ENCODE measurements at regions not wholly inside any gene's neighbourhood (a gene's known extent, or its start where the extent isn't known, plus 50 kb on each side); places are given as distances from the start of the nearest gene placed in this dataset.

DNA sequence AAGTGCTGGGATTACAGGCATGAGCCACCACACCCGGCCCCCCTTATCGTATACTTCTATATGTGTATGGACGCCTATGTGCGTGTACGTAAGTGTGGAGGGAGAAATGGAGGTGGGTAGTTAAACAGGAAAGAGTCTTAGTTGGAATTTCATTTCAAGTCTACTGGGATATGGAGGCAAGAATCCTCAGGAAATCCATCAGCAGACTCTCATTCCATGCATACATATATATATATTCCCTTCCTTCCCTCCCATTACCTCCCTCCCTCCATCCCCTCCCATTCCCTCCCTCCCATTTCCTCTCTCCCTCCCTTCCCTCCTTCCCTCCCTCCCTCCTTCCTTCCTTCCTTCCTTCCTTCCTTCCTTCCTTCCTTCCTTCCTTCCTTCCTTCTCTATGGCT is 391.7 kb upstream of the RBFOX1 start:
- DNase-seq (ENCODE audit: low read depth in 1 of 2, low spot score in 1 of 2) = no peak

DNA sequence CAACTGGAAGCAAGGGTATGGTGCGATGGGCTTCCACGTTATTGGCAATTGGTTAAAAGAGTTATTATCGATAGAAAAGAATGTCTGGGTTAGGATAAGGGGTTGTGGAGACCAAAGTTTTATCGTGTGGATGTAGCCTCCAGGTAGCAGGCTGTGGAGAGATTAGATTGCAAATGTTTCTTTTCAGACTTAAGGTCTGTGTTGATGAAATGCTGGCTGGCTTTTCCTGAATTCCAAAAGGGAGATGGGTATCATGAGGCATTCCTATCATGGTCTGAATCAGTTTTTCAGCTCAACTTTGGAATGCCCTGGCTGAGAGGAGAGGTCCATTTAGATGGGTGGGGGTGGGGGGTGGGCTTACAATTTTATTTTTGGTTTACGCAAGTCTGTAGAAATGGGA is 395.0 kb upstream of the RBFOX1 start:
- DNase-seq (ENCODE audit: low read depth in 1 of 2, low spot score in 1 of 2) = no peak

DNA sequence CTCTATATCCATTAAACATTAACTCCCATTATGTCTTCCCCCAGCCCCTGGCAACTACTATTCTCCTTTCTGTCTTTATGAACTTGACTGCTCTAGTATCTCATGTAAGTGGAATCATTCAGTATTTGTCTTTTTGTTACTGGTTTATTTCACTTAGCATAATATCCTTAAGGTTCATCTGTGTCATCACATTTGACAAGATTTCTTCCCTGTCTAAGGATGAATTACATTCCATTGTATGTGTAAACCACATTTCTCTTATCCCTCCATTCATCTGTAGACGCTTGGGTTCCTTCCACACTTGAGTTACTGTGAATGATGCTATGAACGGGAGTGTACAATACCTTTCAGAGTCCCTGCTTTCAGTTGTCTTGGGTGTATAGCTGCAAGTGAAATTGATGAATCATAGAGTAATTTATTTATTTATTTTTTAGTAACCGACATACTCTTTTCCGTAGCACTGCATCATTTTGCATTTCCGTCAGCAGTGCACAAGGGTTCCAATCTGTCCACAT is 399.7 kb upstream of the RBFOX1 start:
- DNase-seq (ENCODE audit: low read depth in 1 of 2, low spot score in 1 of 2) = no peak

DNA sequence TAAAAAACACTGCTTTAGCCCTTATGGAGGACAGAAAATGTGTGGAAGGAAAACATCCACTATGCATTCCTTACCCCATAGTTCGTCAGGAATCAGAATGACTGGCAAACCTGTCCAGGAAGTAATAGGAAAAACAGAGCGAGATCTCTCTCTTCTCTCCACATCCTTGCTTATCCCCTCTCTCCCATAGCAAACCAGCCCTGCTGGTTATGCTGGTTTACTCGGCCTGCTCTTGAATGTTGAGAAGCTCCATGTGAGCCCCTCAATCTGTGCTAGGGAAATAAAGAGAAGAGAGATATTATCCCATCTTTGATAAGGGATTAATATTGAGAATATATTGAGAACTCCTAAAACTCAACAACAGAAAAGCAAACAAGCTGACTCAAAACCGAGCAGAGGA is 402.8 kb upstream of the RBFOX1 start:
- no peak for DNase-seq (ENCODE audit: low read depth in 1 of 2, low spot score in 1 of 2)

DNA sequence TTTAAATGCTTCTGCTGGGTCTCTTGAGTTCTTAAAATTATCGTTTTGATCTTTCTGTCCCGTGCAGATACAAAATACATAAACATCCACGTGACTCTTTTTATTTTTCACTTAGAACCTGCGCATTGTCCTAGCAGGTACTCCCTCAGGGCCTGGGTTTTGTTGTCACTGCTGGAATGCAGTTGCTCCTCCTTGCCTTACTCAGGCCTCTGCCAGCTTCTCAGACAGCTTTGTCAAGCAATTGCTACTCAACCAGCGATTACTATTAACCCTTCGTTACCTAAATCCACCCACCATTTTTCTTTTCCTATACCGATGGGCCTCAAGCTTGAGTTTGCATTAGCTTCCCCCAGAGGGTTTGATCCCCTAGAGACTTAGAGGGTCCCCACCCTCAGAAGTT is 405.9 kb upstream of the RBFOX1 start:
- no peak for DNase-seq (ENCODE audit: low read depth in 1 of 2, low spot score in 1 of 2)

DNA sequence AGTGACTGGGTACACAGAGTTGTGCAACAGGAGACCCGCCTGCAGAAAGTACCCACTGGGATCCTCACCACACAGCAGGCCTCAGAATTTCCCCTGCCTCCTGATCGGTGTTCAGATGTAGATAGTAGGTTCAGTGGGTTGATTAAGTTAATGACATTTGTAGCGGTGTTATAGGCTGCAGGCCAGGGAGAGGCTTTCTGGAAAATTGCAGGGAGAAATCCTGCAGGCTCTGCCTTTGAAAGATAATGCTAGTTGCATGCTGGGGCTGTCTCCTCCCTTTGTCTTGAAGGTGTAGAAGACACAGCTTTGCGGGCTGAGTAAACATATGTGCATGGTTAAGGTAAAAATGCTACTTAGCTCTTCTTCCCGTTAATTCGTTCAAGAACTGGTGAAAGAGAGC is 406.3 kb upstream of the RBFOX1 start:
- no peak for DNase-seq (ENCODE audit: low read depth in 1 of 2, low spot score in 1 of 2)

DNA sequence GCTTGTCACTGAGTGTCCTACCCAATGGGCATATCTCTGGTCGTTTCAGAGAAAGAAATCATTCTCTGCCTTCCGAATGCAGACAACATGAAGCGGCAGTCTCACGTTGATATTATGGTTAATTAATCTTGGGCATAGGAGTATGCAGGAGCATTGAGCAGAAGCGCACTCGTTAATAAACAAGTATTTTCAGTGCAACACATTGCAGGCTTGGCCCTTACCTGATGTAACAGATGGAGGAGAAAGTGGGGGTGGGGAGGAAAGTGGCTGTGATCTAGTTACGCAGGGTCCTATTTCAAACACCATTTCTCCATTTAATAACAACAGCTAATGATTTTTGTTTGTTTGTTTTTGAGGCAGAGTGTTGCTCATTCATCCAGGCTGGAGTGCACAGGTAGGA is 414.0 kb upstream of the RBFOX1 start:
- DNase-seq (ENCODE audit: low read depth in 1 of 2, low spot score in 1 of 2) = no peak

DNA sequence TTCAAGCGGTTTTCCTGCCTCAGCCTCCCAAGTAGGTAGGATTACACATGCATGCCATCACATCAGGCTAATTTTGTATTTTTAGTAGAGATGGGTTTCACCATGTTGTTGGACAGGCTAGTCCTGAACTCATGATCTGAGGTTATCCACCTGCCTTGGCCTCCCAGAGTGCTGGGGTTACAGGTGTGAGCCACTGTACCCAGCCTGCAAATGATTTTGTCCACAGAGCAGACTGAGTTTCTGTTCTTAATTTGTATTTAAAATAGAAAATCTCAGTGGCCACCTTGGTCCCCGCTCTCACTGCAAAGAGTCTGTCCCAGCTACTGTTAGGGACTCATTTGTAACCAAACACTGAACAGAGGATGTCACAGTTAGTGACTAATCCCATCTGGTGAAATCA is 415.7 kb upstream of the RBFOX1 start:
- DNase-seq (ENCODE audit: low read depth in 1 of 2, low spot score in 1 of 2) = no peak

DNA sequence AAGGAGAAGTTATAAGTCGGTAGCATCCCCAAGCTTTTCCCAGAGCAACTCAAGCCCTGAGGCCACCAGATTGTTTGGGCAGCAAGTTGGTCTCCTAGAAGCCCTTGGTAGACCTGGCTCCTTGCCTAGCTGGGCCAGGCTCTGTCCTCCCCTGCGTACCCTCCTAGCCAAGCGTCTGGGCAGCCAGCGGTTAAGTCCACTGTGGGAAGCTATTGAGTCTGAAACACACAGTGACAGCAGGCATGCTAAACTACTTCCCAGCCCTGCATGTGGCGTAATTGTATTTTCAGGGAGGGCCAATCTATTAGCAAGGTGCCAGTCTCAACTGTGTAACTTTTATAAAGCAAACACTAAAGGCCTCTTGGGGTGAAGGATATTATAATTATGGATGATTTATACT is 419.1 kb upstream of the RBFOX1 start:
- DNase-seq (ENCODE audit: low read depth in 1 of 2, low spot score in 1 of 2) = no peak

DNA sequence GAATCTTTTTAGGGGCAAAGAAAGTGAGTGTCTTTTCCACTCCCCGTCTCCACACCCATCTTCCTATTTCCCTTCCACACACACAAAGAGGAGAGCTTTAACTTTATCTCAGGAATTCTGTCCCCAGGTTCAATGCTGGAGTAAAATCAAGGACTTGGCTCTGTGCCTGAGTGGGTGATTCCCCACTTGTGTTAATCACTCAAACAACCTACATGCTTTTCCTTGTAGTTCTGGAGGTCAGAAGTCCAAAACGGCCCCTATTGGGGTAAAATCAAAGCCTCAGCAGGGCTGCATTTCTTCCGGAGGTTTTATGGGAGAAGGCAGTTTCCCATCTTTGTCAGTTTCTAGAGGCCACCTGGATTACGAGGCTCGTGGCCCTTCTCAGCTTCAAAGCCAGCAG is 422.3 kb upstream of the RBFOX1 start:
- DNase-seq (ENCODE audit: low read depth in 1 of 2, low spot score in 1 of 2) = no peak

DNA sequence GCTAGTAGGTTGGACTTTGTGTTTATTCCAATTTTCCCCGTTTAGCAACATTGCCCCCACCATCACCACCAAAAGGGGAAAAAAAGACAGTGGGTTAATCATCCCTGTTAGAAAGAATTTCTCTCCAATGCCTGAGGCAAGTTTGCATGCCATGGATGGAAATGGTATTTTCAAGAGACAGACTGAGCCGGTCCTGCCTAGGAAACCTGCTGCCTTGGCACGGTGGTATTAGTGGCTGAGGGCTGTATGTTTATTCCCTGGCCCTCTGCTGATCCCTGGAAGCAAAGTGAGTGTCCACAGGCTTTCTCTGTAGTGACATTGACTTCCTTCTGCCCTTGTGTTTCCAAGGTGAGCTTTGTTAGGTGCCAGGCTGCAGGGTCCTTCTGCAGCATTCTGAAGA is 427.0 kb upstream of the RBFOX1 start:
- DNase-seq (ENCODE audit: low read depth in 1 of 2, low spot score in 1 of 2) = no peak

DNA sequence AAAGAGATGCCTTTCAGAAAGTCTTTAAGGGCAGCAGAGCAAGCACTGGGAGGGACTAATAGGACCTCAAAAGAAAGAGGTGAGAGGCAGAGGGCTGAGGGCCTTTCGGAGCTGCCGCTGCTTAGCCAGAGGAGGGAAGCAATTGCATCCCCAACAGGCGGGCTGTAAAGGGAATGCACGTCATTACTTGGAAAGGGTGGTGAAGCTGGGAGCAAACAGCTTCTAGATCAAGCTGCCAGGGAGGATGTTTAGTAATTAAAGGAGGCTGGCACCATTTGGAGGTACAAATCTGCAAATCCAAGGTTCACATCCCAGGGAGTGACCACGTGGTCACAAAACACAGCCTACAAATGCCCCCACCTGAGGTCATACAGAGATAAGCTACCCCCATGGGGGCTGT is 429.0 kb upstream of the RBFOX1 start:
- DNase-seq (ENCODE audit: low read depth in 1 of 2, low spot score in 1 of 2) = no peak

DNA sequence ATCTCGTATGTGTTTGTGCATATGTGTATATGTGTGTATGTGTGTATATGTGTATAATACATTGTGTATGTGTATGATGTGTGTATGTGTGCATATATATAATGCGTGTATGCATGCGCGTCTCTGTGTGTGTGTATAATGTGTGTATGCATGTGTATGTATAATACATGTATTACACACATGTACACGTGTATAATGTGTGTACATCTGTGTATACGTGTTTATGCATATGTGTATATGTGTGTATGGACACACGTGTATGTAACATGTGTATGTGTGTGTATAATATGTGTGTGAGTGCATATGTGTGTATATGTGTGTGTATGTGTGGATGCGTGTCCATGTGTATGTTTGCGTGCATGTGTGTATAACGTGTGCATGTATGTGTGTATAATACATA is 433.7 kb upstream of the RBFOX1 start:
- no peak for DNase-seq (ENCODE audit: low read depth in 1 of 2, low spot score in 1 of 2)

DNA sequence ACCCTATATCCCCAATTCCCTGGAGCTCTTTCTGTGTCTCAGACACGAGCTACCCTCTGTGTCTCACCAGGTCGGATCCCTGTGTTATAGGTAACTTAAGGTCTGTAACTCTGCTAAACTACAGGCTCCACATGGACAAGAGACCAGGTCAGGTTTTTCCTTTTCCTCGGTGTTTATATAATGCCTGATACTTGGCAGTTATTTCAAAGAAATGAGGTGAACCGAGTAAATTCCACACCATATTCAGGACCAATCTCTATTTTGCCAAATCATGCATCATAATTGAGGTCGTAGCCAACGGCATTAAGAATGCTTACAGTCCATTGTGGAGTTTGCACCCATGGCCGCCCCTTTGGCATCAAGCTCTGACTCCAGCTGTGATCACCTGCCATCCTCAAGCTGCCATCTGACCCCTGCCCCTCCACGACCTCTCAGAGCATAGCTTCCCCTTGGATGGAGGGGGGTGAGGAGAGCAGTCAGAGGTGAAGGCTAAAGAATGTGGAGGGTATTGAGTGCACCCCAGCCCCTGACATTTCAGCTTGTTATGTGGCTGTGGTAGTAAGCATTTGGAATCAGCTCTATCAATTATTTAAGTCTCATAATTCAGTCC is 434.7 kb upstream of the RBFOX1 start:
- no peak for DNase-seq (ENCODE audit: low read depth in 1 of 2, low spot score in 1 of 2)

DNA sequence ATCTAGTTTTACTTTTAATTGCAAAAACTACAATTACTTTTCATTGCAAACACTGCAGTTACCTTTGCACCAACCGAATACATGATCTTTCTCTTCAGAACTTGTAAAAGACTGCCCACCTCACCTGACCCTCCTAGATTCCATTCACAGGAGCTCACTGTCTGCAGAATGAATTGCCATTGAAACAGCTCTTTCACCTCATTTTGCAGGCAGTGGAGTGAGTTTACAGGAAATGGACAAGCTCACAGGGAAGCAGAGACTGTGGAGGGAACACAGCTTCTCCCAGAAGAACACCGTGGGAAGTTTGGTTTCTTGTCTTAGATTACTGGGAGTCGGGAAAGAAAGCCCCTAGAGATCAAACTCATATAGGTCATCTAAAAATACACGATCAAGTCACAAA is 439.7 kb upstream of the RBFOX1 start:
- DNase-seq (ENCODE audit: low read depth in 1 of 2, low spot score in 1 of 2) = no peak

DNA sequence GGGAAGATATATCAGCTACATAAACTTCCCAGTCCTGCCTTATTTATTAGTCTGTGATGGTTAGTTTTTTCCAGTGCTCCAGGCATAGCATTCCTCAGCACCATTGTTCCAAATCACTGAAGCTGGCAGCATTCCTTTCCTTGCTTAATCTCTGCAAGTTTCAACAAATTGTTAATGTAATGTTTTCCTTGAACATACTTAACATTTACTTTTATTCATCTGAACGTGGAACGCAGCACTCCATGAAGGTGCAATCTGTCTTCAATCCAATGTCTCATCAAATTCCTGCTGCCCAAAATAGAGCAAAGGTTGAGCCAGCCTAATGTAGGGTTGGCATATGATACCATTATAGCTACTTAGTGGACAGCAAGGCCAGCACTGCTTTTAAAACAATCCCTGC is 441.1 kb upstream of the RBFOX1 start:
- DNase-seq (ENCODE audit: low read depth in 1 of 2, low spot score in 1 of 2) = no peak

DNA sequence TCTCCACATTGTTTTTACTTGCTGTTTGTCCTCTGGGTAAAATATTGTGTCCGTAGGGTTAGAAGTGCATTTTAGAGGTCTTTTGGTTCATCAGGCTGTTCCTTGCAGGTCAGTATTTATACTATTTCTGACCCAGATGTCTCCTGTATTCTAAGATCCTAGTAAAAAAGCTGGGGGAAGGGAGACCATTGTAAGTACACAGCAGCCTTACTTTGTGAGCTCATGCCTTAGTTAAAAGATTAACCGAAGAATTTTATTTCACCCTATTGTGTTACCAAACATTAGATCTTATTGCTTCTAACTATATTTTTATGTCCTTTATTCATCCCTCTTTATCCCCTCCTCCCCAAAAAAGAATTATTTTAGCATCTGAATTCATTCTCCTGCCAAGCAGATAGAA is 444.1 kb upstream of the RBFOX1 start:
- DNase-seq (ENCODE audit: low read depth in 1 of 2, low spot score in 1 of 2) = no peak

DNA sequence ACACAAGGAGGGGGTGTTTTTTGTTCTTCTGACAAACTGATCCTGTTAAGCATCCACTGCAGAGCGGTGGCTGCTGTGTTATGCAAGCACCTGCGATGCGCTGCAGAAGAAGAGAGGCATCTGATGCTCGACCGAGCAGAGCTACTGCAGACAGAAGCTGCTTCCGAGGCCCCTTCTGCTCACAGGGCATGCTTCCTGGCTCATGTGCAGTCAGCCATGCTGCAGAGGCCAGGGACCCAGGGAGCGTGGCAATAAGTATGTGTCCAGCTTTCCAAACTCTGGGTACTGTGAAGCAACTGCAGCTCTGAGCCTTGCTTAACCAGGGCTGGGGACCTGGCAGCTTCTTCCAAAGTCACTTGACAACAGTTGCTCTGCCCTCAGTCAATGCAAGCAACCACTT is 448.6 kb upstream of the RBFOX1 start:
- DNase-seq (ENCODE audit: low read depth in 1 of 2, low spot score in 1 of 2) = no peak

DNA sequence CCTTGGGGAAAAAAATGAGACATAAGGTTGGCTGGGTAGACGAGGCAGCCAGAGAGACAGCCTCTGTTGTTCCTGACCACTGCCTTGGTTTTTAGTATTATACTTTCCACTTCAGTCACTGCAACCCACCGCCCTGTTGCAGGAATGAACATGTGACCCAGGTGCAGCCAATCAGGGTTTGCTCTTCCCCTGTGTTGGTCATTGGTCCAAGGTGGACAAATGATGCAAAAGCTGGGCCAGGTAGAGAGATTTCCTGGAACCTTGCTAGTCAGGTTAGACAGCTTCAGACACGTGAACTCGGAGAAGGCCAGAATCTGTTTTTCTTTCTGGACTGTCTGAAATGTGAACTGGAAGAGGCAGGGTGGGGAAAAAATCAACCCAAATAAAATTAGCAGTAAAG is 452.4 kb upstream of the RBFOX1 start:
- DNase-seq (ENCODE audit: low read depth in 1 of 2, low spot score in 1 of 2) = no peak

DNA sequence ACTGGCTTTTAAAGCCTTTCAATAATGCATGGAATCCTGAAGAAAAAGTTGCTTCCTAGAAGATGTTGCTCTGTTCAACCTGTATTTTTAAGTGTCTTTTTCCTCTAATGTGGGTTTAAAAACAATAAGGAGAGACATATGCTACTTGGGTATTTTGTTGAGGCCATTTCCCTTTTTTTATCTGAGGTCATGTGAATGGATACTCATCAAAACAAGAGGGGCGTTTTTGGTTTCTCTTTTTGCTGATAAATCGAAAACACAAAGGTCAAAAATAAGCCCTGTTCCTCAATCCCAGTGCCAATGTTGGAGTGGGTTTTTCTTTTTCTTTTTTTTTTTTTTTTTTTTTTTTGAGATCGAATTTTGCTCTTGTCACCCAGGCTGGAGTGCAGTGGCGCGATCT is 468.0 kb upstream of the RBFOX1 start:
- DNase-seq (ENCODE audit: low read depth in 1 of 2, low spot score in 1 of 2) = no peak

DNA sequence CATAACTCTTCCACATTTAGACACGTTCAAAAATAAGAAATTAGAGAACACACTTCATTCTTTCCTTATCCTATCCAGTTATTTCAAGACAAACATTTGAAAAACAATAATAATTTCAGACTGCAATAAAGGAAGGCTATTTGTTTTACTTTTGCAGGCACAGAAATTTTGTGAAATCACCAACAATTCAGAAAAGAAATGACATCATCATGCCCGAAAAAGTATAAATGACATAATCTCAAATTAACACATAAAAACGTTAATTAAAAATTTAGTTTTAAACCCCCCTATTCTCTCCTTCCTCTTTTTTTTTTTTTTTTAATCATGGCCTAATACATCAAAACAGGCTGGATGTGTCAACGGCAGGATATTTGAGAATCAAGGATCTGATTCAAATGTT is 468.4 kb upstream of the RBFOX1 start:
- no peak for DNase-seq (ENCODE audit: low read depth in 1 of 2, low spot score in 1 of 2)

DNA sequence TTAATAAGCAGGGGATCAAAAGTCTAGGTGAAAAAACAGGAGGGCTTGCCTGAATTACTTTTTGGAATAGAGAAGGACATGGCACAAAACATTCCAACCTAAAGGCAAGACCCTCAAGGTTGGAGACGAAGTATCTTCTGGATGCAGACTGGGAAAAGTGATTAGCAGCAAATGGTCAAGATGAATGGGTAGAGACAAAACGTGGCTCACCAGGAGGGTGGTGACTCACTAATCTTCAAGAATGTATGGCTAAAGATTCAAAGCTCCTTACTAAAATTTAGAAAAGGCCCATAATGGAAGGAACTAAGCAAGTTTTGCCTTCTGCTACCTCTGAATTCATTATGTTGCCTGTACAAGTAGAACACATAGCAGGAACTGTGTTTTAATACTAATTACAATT is 469.5 kb upstream of the RBFOX1 start:
- DNase-seq (ENCODE audit: low read depth in 1 of 2, low spot score in 1 of 2) = no peak

DNA sequence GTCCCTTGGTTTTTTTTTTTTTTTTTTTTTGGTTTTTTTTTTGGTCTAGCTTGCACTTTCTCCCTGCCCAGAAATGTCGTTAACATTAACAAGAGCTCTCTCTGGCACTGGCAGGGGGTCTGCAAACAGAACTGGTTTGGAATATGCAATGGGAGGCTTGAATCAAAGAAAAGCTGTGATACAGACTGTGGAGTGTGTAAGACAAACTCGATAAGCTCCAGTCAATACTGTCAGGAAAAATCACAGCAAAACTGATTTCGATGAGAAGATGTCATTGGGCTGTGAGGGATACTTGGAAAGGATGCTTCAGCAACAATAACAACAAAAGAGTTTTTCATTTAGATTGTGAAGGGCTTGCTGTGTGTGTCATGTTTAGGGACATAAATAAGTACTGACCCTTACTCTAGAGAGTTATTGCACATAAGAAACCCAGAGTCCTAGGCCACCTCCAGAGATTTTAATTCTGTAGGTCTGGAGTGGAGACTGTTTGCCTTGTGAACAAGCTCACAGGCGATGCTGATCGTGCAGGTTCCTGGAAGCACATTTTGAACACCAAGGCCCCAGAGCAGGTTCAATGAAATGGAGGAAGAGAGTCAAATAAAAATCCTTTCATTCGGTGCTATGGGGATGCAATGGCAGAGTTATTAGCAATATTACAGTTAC is 470.7 kb upstream of the RBFOX1 start:
- DNase-seq (ENCODE audit: low read depth in 1 of 2, low spot score in 1 of 2) = no peak

Measured in activated T-helper 1 cell treated with anti-CD3 and anti-CD28 coated beads, Interleukin-2, amount 50 U/mL, for 16 hours (primary cell).